ENCODE measurements at regions not wholly inside any gene's neighbourhood (a gene's known extent, or its start where the extent isn't known, plus 50 kb on each side); places are given as distances from the start of the nearest gene placed in this dataset.

GRCh38 chr12:125689576-125690410 is 624.6 kb downstream of the AACS start:
- ChIA-PET POLR2A (ENCODE audit: unreplicated experiment) (no interaction called here), CTCF (no interaction called here)
- Histone ChIP-seq H4K20me1 (ENCODE audit: insufficient read depth) (no peaks in the 10 kb centered on the region), H3K79me2 (ENCODE audit: low read depth) (no peaks in the 10 kb centered on the region), H3K27ac (no peak overlapping the region), H3K9me2 (ENCODE audit: insufficient read depth) (no peaks in the 10 kb centered on the region), H3F3A (ENCODE audit: insufficient read depth, low read depth) (no peaks in the 10 kb centered on the region), H3K9me3 (ENCODE audit: insufficient read depth, low read depth) (no peaks in the 10 kb centered on the region), H3K4me2 (no peak overlapping the region), H3K4me1 (replicated peaks; ENCODE audit: insufficient read depth) (no peaks in the 10 kb centered on the region), H3K4me3 (no peak overlapping the region), H2AFZ (no peak overlapping the region), H3K27me3 (ENCODE audit: insufficient read depth, low read depth) (peaks cover 39% of the 10 kb centered on the region), H3K36me3 (ENCODE audit: low read depth) (no peaks in the 10 kb centered on the region)
- intact Hi-C loops (cut with micrococcal nuclease; ENCODE audit: unreplicated experiment) = no loop called here
- DNase-seq = no peak
- TF ChIP-seq EZH2 (IDR thresholded peaks at IDR 0.05; ENCODE audit: low read depth) (no peak), CTCF (conservative IDR thresholded peaks at IDR 0.05) (no peak)
- BruUV-seq (replicated peaks) = no TSS peak

- ChIA-PET CTCF (no interaction called here), POLR2A (ENCODE audit: unreplicated experiment) (no interaction called here)
- Histone ChIP-seq H3K79me2 (ENCODE audit: low read depth) (no peaks in the 10 kb centered on the region), H3K4me1 (replicated peaks; ENCODE audit: insufficient read depth) (no peaks in the 10 kb centered on the region), H3K9me2 (ENCODE audit: insufficient read depth) (no peaks in the 10 kb centered on the region), H2AFZ (no peak overlapping the region), H3K27me3 (ENCODE audit: insufficient read depth, low read depth) (peaks cover 39% of the 10 kb centered on the region), H3K36me3 (ENCODE audit: low read depth) (no peaks in the 10 kb centered on the region), H4K20me1 (ENCODE audit: insufficient read depth) (no peaks in the 10 kb centered on the region), H3K9me3 (ENCODE audit: insufficient read depth, low read depth) (no peaks in the 10 kb centered on the region), H3F3A (ENCODE audit: insufficient read depth, low read depth) (no peaks in the 10 kb centered on the region), H3K4me2 (no peak overlapping the region), H3K4me3 (no peak overlapping the region), H3K27ac (no peak overlapping the region)
- DNase-seq = no peak
- no peak for TF ChIP-seq EZH2 (IDR thresholded peaks at IDR 0.05; ENCODE audit: low read depth)
- no TSS peak for BruUV-seq (replicated peaks)
- intact Hi-C loops (cut with micrococcal nuclease; ENCODE audit: unreplicated experiment) = no loop called here
Measured at GRCh38 chr12:125690841-125691240, 625.6 kb downstream of the AACS start.

GRCh38 chr12:125696054-125696453 is 630.8 kb downstream of the AACS start:
- H3K27me3 ChIP-seq (ENCODE audit: insufficient read depth, low read depth) = peaks cover 16% of the 10 kb centered on the region
- no peaks in the 10 kb centered on the region for H3K4me1 ChIP-seq (replicated peaks; ENCODE audit: insufficient read depth)
- TF ChIP-seq EZH2 (IDR thresholded peaks at IDR 0.05; ENCODE audit: low read depth) (no peak), CTCF (conservative IDR thresholded peaks at IDR 0.05) (no peak)
- no peaks in the 10 kb centered on the region for H3K36me3 ChIP-seq (ENCODE audit: low read depth)
- H3K79me2 ChIP-seq (ENCODE audit: low read depth) = no peaks in the 10 kb centered on the region
- H4K20me1 ChIP-seq (ENCODE audit: insufficient read depth) = no peaks in the 10 kb centered on the region
- intact Hi-C loops (cut with micrococcal nuclease; ENCODE audit: unreplicated experiment) = no loop called here
- no peaks in the 10 kb centered on the region for H3K9me2 ChIP-seq (ENCODE audit: insufficient read depth)
- no TSS peak for BruUV-seq (replicated peaks)
- H3F3A ChIP-seq (ENCODE audit: insufficient read depth, low read depth) = no peaks in the 10 kb centered on the region
- H2AFZ ChIP-seq = no peak overlapping the region
- CTCF ChIA-PET = no interaction called here
- POLR2A ChIA-PET (ENCODE audit: unreplicated experiment) = no interaction called here
- no peak overlapping the region for H3K4me3 ChIP-seq
- H3K9me3 ChIP-seq (ENCODE audit: insufficient read depth, low read depth) = no peaks in the 10 kb centered on the region
- H3K27ac ChIP-seq = no peak overlapping the region
- no peak overlapping the region for H3K4me2 ChIP-seq
- no peak for DNase-seq

GRCh38 chr12:125704803-125705202 is 639.6 kb downstream of the AACS start:
- no peaks in the 10 kb centered on the region for H3K9me3 ChIP-seq (ENCODE audit: insufficient read depth, low read depth)
- ChIA-PET CTCF (no interaction called here), POLR2A (ENCODE audit: unreplicated experiment) (no interaction called here)
- H3K79me2 ChIP-seq (ENCODE audit: low read depth) = no peaks in the 10 kb centered on the region
- TF ChIP-seq CTCF (conservative IDR thresholded peaks at IDR 0.05) (no peak), EZH2 (IDR thresholded peaks at IDR 0.05; ENCODE audit: low read depth) (no peak)
- H3K36me3 ChIP-seq (ENCODE audit: low read depth) = no peaks in the 10 kb centered on the region
- H3K27me3 ChIP-seq (ENCODE audit: insufficient read depth, low read depth) = peaks cover 34% of the 10 kb centered on the region
- H3K27ac ChIP-seq = no peak overlapping the region
- no peak for DNase-seq
- no peaks in the 10 kb centered on the region for H3K9me2 ChIP-seq (ENCODE audit: insufficient read depth)
- H3F3A ChIP-seq (ENCODE audit: insufficient read depth, low read depth) = no peaks in the 10 kb centered on the region
- BruUV-seq (replicated peaks) = no TSS peak
- H3K4me1 ChIP-seq (replicated peaks; ENCODE audit: insufficient read depth) = no peaks in the 10 kb centered on the region
- intact Hi-C loops (cut with micrococcal nuclease; ENCODE audit: unreplicated experiment) = no loop called here
- H4K20me1 ChIP-seq (ENCODE audit: insufficient read depth) = no peaks in the 10 kb centered on the region
- H3K4me2 ChIP-seq = no peak overlapping the region
- H3K4me3 ChIP-seq = no peak overlapping the region
- H2AFZ ChIP-seq = no peak overlapping the region
